PC-3 (cell line): ENCODE measurements at regions not wholly inside any gene's neighbourhood (a gene's known extent, or its start where the extent isn't known, plus 50 kb on each side); places are given as distances from the start of the nearest gene placed in this dataset.

Source experiments
- ATAC-seq: fragments of 200-7000 bp; cut with Tn5 transposase; 2 replicates; pipeline ENCODE4 v1.9.1; 2020; ENCODE audit warnings: mild to moderate bottlenecking, moderate library complexity
- BruUV-seq: library from RNA; stranded (reverse); fragments of 400-500 nt; replicated peaks from 2 replicates; lab custom pipeline; 2021; lab: Mats Ljungman, UMichigan
- CTCF ChIA-PET: fragments of 300-600 bp; sonication (Branson Sonifier 250); formaldehyde crosslinking; loops from one replicate; lab custom pipeline; 2022; ENCODE audit warnings: antibody characterized with exemption; lab: Charles Lee
- POLR2A ChIA-PET: fragments of 300-600 bp; sonication (Branson Sonifier 250); formaldehyde crosslinking; loops from one replicate; lab custom pipeline; 2022; ENCODE audit warnings: antibody characterized with exemption; ENCODE audit not compliant: unreplicated experiment; lab: Charles Lee
- DNase-seq: peaks from one replicate; pipeline ENCODE4 v3.0.0-alpha.2; 2015
- H2AFZ ChIP-seq: fragments of 300-600 bp; sonication (generic); 2 replicates; pipeline ENCODE4 v1.6.0; 2016; ENCODE audit warnings: antibody characterized with exemption, low read length
- H3F3A ChIP-seq: fragments of 300-600 bp; sonication (generic); one replicate; pipeline ENCODE4 v1.6.0; 2017; ENCODE audit warnings: antibody characterized with exemption, low read length, control low read depth, mild to moderate bottlenecking; ENCODE audit not compliant: unreplicated experiment
- H3K27ac ChIP-seq: fragments of 300-600 bp; sonication (generic); 2 replicates; pipeline ENCODE4 v1.5.1; 2016; ENCODE audit warnings: mild to moderate bottlenecking, low read length
- H3K27me3 ChIP-seq: fragments of 300-600 bp; sonication (generic); 2 replicates; pipeline ENCODE4 v1.6.1; 2016; ENCODE audit warnings: low read length, mixed read lengths
- H3K36me3 ChIP-seq: fragments of 300-600 bp; sonication (generic); 2 replicates; pipeline ENCODE4 v1.6.1; 2016; ENCODE audit warnings: low read depth, mixed run types, low read length, mixed read lengths
- H3K4me1 ChIP-seq: fragments of 300-600 bp; sonication (generic); 2 replicates; pipeline ENCODE4 v1.5.1; 2016; ENCODE audit warnings: low read length; ENCODE audit not compliant: insufficient read depth
- H3K4me2 ChIP-seq: fragments of 300-600 bp; sonication (generic); 2 replicates; pipeline ENCODE4 v1.6.0; 2016; ENCODE audit warnings: low read length
- H3K4me3 ChIP-seq: fragments of 300-600 bp; sonication (generic); 2 replicates; pipeline ENCODE4 v1.5.1; 2016; ENCODE audit warnings: mild to moderate bottlenecking, low read length, mixed read lengths
- H3K79me2 ChIP-seq: fragments of 300-600 bp; sonication (generic); 2 replicates; pipeline ENCODE4 v1.6.1; 2017; ENCODE audit warnings: low read length, mixed read lengths
- H3K9ac ChIP-seq: fragments of 300-600 bp; sonication (generic); 2 replicates; pipeline ENCODE4 v1.6.0; 2016; ENCODE audit warnings: mild to moderate bottlenecking, low read length
- H3K9me2 ChIP-seq: fragments of 300-600 bp; sonication (generic); replicated peaks from 2 replicates; pipeline ENCODE4 v1.6.1; 2016; ENCODE audit warnings: mixed run types, low read length, mixed read lengths
- H3K9me3 ChIP-seq: fragments of 300-600 bp; sonication (generic); 2 replicates; pipeline ENCODE4 v1.6.1; 2016; ENCODE audit warnings: low read length, mixed read lengths
- H4K20me1 ChIP-seq: fragments of 300-600 bp; sonication (generic); 2 replicates; pipeline ENCODE4 v1.6.1; 2016; ENCODE audit warnings: low read length, mixed read lengths
- CTCF ChIP-seq: fragments of 300-600 bp; sonication (generic); conservative IDR thresholded peaks from 2 replicates; pipeline ENCODE4 v1.5.1; 2017; ENCODE audit warnings: antibody characterized with exemption, low read depth, mild to moderate bottlenecking, low read length
- EZH2 ChIP-seq: fragments of 300-600 bp; sonication (generic); IDR thresholded peaks from one replicate; pipeline ENCODE4 v1.6.1; 2017; ENCODE audit warnings: antibody characterized with exemption, mild to moderate bottlenecking, low read length; ENCODE audit not compliant: unreplicated experiment
- EZH2phosphoT487 ChIP-seq: fragments of 300-600 bp; sonication (generic); IDR thresholded peaks from 2 replicates; pipeline ENCODE4 v1.6.1; 2018; ENCODE audit warnings: mild to moderate bottlenecking, antibody characterized with exemption, low read length, borderline replicate concordance
- intact Hi-C: fragments of 100-400 bp; cut with micrococcal nuclease; formaldehyde crosslinking; loops from 2 replicates; pipeline ENCODE4 v1.9.0; 2023

GRCh38 chr18:34292594-34292993 is 67.9 kb upstream of the NOL4 start:
- H3K36me3 ChIP-seq: no peaks in the 10 kb centered on the region
- no peak overlapping the region for H3K27ac ChIP-seq
- ATAC-seq (no peak), DNase-seq (no peak)
- no peaks in the 10 kb centered on the region for H3F3A ChIP-seq
- no peak overlapping the region for H3K4me2 ChIP-seq
- no peaks in the 10 kb centered on the region for H3K4me1 ChIP-seq
- POLR2A ChIA-PET: no interaction called here
- CTCF ChIA-PET: no interaction called here
- no peak overlapping the region for H2AFZ ChIP-seq
- H3K79me2 ChIP-seq: no peaks in the 10 kb centered on the region
- H3K9ac ChIP-seq: no peak overlapping the region
- no peak overlapping the region for H3K4me3 ChIP-seq
- intact Hi-C loops: no loop called here
- BruUV-seq: no TSS peak
- no peaks in the 10 kb centered on the region for H3K27me3 ChIP-seq
- H4K20me1 ChIP-seq: no peaks in the 10 kb centered on the region
- H3K9me2 ChIP-seq: no peaks in the 10 kb centered on the region
- no peaks in the 10 kb centered on the region for H3K9me3 ChIP-seq
- no peak for TF ChIP-seq EZH2phosphoT487
- TF ChIP-seq EZH2: no peak
- TF ChIP-seq CTCF: no peak

GRCh38 chr18:34297287-34297686 is 72.6 kb upstream of the NOL4 start:
- TF ChIP-seq CTCF (no peak), EZH2 (no peak), EZH2phosphoT487 (no peak)
- no peak overlapping the region for H3K4me3 ChIP-seq
- H3K4me1 ChIP-seq: no peaks in the 10 kb centered on the region
- no peaks in the 10 kb centered on the region for H3K9me3 ChIP-seq
- no peaks in the 10 kb centered on the region for H4K20me1 ChIP-seq
- H3K79me2 ChIP-seq: no peaks in the 10 kb centered on the region
- BruUV-seq: no TSS peak
- ATAC-seq: no peak
- POLR2A ChIA-PET: no interaction called here
- no peak for DNase-seq
- no peaks in the 10 kb centered on the region for H3K9me2 ChIP-seq
- intact Hi-C loops: no loop called here
- CTCF ChIA-PET: no interaction called here
- no peak overlapping the region for H3K9ac ChIP-seq
- no peak overlapping the region for H3K4me2 ChIP-seq
- H3K36me3 ChIP-seq: no peaks in the 10 kb centered on the region
- H2AFZ ChIP-seq: no peak overlapping the region
- no peak overlapping the region for H3K27ac ChIP-seq
- H3K27me3 ChIP-seq: no peaks in the 10 kb centered on the region
- H3F3A ChIP-seq: no peaks in the 10 kb centered on the region

- Histone ChIP-seq H3K9me2 (no peaks in the 10 kb centered on the region), H3K36me3 (no peaks in the 10 kb centered on the region), H2AFZ (no peak overlapping the region), H3K27me3 (no peaks in the 10 kb centered on the region), H3F3A (no peaks in the 10 kb centered on the region), H3K9me3 (no peaks in the 10 kb centered on the region), H3K4me2 (no peak overlapping the region), H3K9ac (no peak overlapping the region), H3K4me3 (no peak overlapping the region), H3K79me2 (no peaks in the 10 kb centered on the region), H3K27ac (no peak overlapping the region), H3K4me1 (no peaks in the 10 kb centered on the region), H4K20me1 (no peaks in the 10 kb centered on the region)
- intact Hi-C loops: no loop called here
- no TSS peak for BruUV-seq
- ChIA-PET CTCF (no interaction called here), POLR2A (no interaction called here)
- DNase-seq (no peak), ATAC-seq (no peak)
- TF ChIP-seq EZH2phosphoT487: no peak
- no peak for TF ChIP-seq CTCF
- TF ChIP-seq EZH2: no peak
These were observed 75.1 kb upstream of the NOL4 start for GRCh38 chr18:34299828-34300227.
